A549 (cell line): ENCODE measurements at regions not wholly inside any gene's neighbourhood (a gene's known extent, or its start where the extent isn't known, plus 50 kb on each side); places are given as distances from the start of the nearest gene placed in this dataset.

Experiments
- ATOH8 ChIP-seq: fragments of 250-450 bp; sonication (Bioruptor Pico); IDR thresholded peaks from 2 replicates; pipeline ENCODE4 v1.5.0; 2020; ENCODE audit warnings: low read depth, mild to moderate bottlenecking, moderate library complexity
- CTCF ChIP-seq: fragments of >200 bp; sonication (Bioruptor Twin); formaldehyde crosslinking; IDR thresholded peaks from 3 replicates; pipeline ENCODE4 v1.5.1; 2016
- EP300 ChIP-seq, 2 experiments: fragments of >200 bp; sonication (Bioruptor Twin); formaldehyde crosslinking; IDR thresholded peaks; 2 replicates in 1 of 2; 3 replicates in 1 of 2; pipeline ENCODE4 v1.6.1; 2016 to 2017
- HDAC2 ChIP-seq: fragments of 200-600 bp; sonication (generic); IDR thresholded peaks from 2 replicates; pipeline ENCODE4 v1.6.1; 2016
- MAZ ChIP-seq: fragments of 150-350 bp; IDR thresholded peaks from 2 replicates; pipeline ENCODE4 v1.6.1; 2014; ENCODE audit warnings: antibody characterized with exemption, low read depth, low read length, borderline replicate concordance
- RAD21 ChIP-seq, 2 experiments: fragments of >200 bp in 1 of 2; sonication (Bioruptor Twin) in 1 of 2; formaldehyde crosslinking in 1 of 2; IDR thresholded peaks in 1 of 2; conservative IDR thresholded peaks in 1 of 2; 2 replicates in 1 of 2; 3 replicates in 1 of 2; pipeline ENCODE4 v1.6.1; 2012 to 2018; ENCODE audit warnings: inconsistent platforms in 1 of 2
- TF ChIP-seq, protein P1 (sequence below): fragments of >200 bp; sonication (Bioruptor Twin); formaldehyde crosslinking; IDR thresholded peaks from 3 replicates; pipeline ENCODE4 v1.6.1; 2016
- TF ChIP-seq, protein P2 (sequence below): IDR thresholded peaks from 2 replicates; pipeline ENCODE4 v1.6.1; 2012

DNA sequence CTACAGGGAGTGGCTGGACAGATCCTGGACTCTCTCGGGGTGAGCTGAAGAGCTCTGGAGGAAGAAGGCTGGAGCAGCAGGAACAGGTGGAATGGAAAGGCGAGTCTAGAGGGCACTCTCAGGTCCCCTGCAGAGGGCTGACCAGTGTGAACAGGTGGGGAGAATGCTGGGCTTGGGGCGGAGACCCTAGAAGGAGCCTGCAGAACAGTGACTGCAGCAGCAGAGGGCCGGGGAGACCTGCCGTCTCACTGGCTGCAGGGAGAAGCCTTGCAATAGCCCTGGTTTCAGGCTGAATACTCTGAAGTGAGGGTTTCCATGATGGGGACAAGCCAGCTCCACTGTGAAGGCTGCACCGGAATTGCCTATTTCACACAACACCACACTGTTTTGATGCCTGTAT lies 626.7 kb upstream of the SALL3 start:
- TF ChIP-seq, protein P1, sequence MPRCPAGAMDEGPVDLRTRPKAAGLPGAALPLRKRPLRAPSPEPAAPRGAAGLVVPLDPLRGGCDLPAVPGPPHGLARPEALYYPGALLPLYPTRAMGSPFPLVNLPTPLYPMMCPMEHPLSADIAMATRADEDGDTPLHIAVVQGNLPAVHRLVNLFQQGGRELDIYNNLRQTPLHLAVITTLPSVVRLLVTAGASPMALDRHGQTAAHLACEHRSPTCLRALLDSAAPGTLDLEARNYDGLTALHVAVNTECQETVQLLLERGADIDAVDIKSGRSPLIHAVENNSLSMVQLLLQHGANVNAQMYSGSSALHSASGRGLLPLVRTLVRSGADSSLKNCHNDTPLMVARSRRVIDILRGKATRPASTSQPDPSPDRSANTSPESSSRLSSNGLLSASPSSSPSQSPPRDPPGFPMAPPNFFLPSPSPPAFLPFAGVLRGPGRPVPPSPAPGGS, result no peak
- TF ChIP-seq EP300 (IDR thresholded peaks at IDR 0.05), result no peak
- no peak for TF ChIP-seq ATOH8 (CRISPR knock-in tag)
- TF ChIP-seq CTCF, result no peak
- no peak for TF ChIP-seq HDAC2
- TF ChIP-seq RAD21 (conservative IDR thresholded peaks at IDR 0.05 in 1 of 2, IDR thresholded peaks at IDR 0.05 in 1 of 2), result no peak
- TF ChIP-seq, protein P2, sequence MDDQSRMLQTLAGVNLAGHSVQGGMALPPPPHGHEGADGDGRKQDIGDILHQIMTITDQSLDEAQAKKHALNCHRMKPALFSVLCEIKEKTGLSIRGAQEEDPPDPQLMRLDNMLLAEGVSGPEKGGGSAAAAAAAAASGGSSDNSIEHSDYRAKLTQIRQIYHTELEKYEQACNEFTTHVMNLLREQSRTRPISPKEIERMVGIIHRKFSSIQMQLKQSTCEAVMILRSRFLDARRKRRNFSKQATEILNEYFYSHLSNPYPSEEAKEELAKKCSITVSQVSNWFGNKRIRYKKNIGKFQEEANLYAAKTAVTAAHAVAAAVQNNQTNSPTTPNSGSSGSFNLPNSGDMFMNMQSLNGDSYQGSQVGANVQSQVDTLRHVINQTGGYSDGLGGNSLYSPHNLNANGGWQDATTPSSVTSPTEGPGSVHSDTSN, result no peak
- no peak for TF ChIP-seq MAZ
